HG02759 (cell line): ENCODE measurements at regions not wholly inside any gene's neighbourhood (a gene's known extent, or its start where the extent isn't known, plus 50 kb on each side); places are given as distances from the start of the nearest gene placed in this dataset.
"Not testable (repeated sequence)": the region's sequence is repeated elsewhere in the genome, so short reads cannot be mapped to it uniquely, and the experiment has no call there.

ENCODE experiments used
- ATAC-seq: cut with Tn5 transposase; IDR thresholded peaks from one replicate; pipeline ENCODE4 v1.9.1; 2021; ENCODE audit warnings: mild to moderate bottlenecking, moderate library complexity; ENCODE audit not compliant: unreplicated experiment

DNA sequence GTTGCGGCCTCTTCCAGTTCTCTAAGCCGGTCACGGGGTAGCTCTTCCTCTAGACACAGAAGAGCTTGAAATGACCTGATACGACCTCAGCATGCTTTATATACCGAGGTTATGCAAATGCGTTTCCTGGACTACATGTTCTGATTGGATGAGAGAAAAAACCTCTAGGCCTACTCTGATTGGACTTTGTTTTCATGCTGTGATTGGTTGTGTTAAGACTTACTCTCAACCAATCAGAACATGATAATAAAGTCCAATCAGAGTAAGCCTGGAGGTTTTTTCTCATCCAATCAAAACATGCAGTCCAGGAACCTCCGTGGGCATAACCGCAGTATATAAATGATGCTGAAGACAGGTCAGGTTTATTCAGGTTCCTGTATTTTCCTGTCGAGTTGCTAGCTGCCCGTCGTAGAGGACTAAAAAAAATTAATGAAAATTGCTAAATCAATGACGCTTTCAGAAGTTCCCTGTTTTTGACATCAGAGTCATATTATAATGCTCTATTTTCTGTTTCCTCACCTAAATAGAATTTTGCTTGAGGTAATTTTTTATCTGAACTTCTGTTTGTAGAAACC, 177.4 kb downstream of the POTEB3 start:
- ATAC-seq, result no peak

GRCh38 chr15:21261965-21262850, 178.1 kb downstream of the POTEB3 start:
- no peak for ATAC-seq

- no peak for ATAC-seq
Measured at GRCh38 chr15:21261396-21261964, 178.8 kb downstream of the POTEB3 start.

GRCh38 chr15:21260966-21261395, 179.3 kb downstream of the POTEB3 start:
- no peak for ATAC-seq

GRCh38 chr15:21258635-21259034, 181.7 kb downstream of the POTEB3 start:
- ATAC-seq, result not testable (repeated sequence)

GRCh38 chr15:21249508-21250019, 190.7 kb downstream of the POTEB3 start:
- ATAC-seq, result not testable (repeated sequence)
